Fibroblast of villous mesenchyme (primary cell): ENCODE measurements at regions not wholly inside any gene's neighbourhood (a gene's known extent, or its start where the extent isn't known, plus 50 kb on each side); places are given as distances from the start of the nearest gene placed in this dataset.
A peak's percentile ranks its signal among the peaks of the same experiment; 100 is the strongest.

ENCODE experiments used
- DNase-seq: peaks from one replicate; pipeline ENCODE4 v3.0.0-alpha.2; 2010; ENCODE audit warnings: low read depth
- H3K4me3 ChIP-seq: 2 replicates; pipeline ENCODE4 v1.5.1; 2011; ENCODE audit warnings: low read depth, mild to moderate bottlenecking, low read length
- CTCF ChIP-seq: IDR thresholded peaks from 2 replicates; pipeline ENCODE4 v1.5.1; 2012; ENCODE audit warnings: low read depth, mild to moderate bottlenecking, low read length; ENCODE audit not compliant: insufficient read depth

GRCh38 chr2:6454286-6454990, 411.3 kb downstream of the CMPK2 start:
- H3K4me3 ChIP-seq: no peak overlapping the region
- no peak for TF ChIP-seq CTCF
- DNase-seq: peak; percentile 68

GRCh38 chr2:6459138-6459537, 406.6 kb downstream of the CMPK2 start:
- no peak for TF ChIP-seq CTCF
- DNase-seq: no peak
- no peak overlapping the region for H3K4me3 ChIP-seq

- TF ChIP-seq CTCF: no peak
- no peak overlapping the region for H3K4me3 ChIP-seq
- no peak for DNase-seq
Measured at GRCh38 chr2:6470518-6470917, 395.2 kb downstream of the CMPK2 start.

- TF ChIP-seq CTCF: no peak
- H3K4me3 ChIP-seq: no peak overlapping the region
- no peak for DNase-seq
Measured at GRCh38 chr2:6471419-6471818, 394.3 kb downstream of the CMPK2 start.

- DNase-seq: no peak
- no peak for TF ChIP-seq CTCF
- no peak overlapping the region for H3K4me3 ChIP-seq
Measured at GRCh38 chr2:6474161-6475140, 391.3 kb downstream of the CMPK2 start.

- no peak overlapping the region for H3K4me3 ChIP-seq
- no peak for DNase-seq
- TF ChIP-seq CTCF: no peak
Measured at GRCh38 chr2:6475155-6475940, 390.4 kb downstream of the CMPK2 start.
